CD14-positive monocyte (primary cell): ENCODE measurements at regions not wholly inside any gene's neighbourhood (a gene's known extent, or its start where the extent isn't known, plus 50 kb on each side); places are given as distances from the start of the nearest gene placed in this dataset.

Source experiments
- DNase-seq, 3 donors: peaks; one replicate each; pipeline ENCODE4 v3.0.0-alpha.2; 2011 to 2022
- H2AFZ ChIP-seq: 2 replicates; pipeline ENCODE4 v1.6.0; 2012; ENCODE audit warnings: mild to moderate bottlenecking, low read depth, low read length, inconsistent platforms; ENCODE audit not compliant: insufficient read depth, poor library complexity, severe bottlenecking
- H3K27ac ChIP-seq, 2 donors: 1 replicate in 1 of 2; 2 replicates in 1 of 2; pipeline ENCODE4 v1.5.1; 2012 to 2013; ENCODE audit warnings: low read length in 2 of 2, control low read depth in 1 of 2, inconsistent platforms in 1 of 2, low read depth in 1 of 2, mild to moderate bottlenecking in 1 of 2
- H3K27me3 ChIP-seq, 2 donors: one replicate each; pipeline versions ENCODE4 v1.6.0 to v1.6.1; 2011 to 2013; ENCODE audit warnings: low read length in 2 of 2; ENCODE audit not compliant: control insufficient read depth in 2 of 2, insufficient read depth in 2 of 2
- H3K36me3 ChIP-seq, 2 donors: replicated peaks in 1 of 2; 1 replicate in 1 of 2; 2 replicates in 1 of 2; pipeline versions ENCODE4 v1.5.1 to v1.6.1; 2012 to 2013; ENCODE audit warnings: low read length in 2 of 2, control low read depth in 1 of 2, inconsistent platforms in 1 of 2, mild to moderate bottlenecking in 1 of 2; ENCODE audit not compliant: insufficient read depth in 2 of 2, control insufficient read depth in 1 of 2
- H3K4me1 ChIP-seq, 2 donors: 1 replicate in 1 of 2; 2 replicates in 1 of 2; pipeline versions ENCODE4 v1.5.1 to v1.6.1; 2012 to 2013; ENCODE audit warnings: low read length in 2 of 2, control low read depth in 1 of 2, inconsistent platforms in 1 of 2, mild to moderate bottlenecking in 1 of 2, moderate library complexity in 1 of 2; ENCODE audit not compliant: insufficient read depth in 2 of 2, control insufficient read depth in 1 of 2
- H3K4me2 ChIP-seq: replicated peaks from 2 replicates; pipeline ENCODE3; 2012; ENCODE audit warnings: low read length, moderate library complexity, mild to moderate bottlenecking; ENCODE audit not compliant: poor library complexity, severe bottlenecking; ENCODE audit errors: extremely low read depth
- H3K4me3 ChIP-seq, 3 experiments: fragments of 200-600 bp in 1 of 3; sonication (generic) in 1 of 3; replicated peaks in 1 of 3; 1 replicate in 2 of 3; 2 replicates in 1 of 3; pipeline ENCODE4 v1.5.1; 2011 to 2013; ENCODE audit warnings: low read length in 3 of 3, mild to moderate bottlenecking in 3 of 3, control low read depth in 2 of 3, low read depth in 2 of 3, inconsistent platforms in 1 of 3, moderate library complexity in 1 of 3
- H3K79me2 ChIP-seq: 2 replicates; pipeline ENCODE4 v1.6.0; 2012; ENCODE audit warnings: mild to moderate bottlenecking, control low read depth, inconsistent platforms, low read length, moderate library complexity; ENCODE audit not compliant: insufficient read depth
- H3K9ac ChIP-seq: 2 replicates; pipeline ENCODE4 v1.6.0; 2017; ENCODE audit warnings: low read length, mild to moderate bottlenecking; ENCODE audit not compliant: insufficient read depth, poor library complexity, severe bottlenecking
- H3K9me3 ChIP-seq, 2 donors: replicated peaks in 1 of 2; 1 replicate in 1 of 2; 2 replicates in 1 of 2; pipeline versions ENCODE4 v1.5.1 to v1.6.1; 2012 to 2013; ENCODE audit warnings: low read length in 2 of 2, control low read depth in 1 of 2; ENCODE audit not compliant: control insufficient read depth in 1 of 2, insufficient read depth in 1 of 2
- H4K20me1 ChIP-seq: 2 replicates; pipeline ENCODE4 v1.6.0; 2012; ENCODE audit warnings: mild to moderate bottlenecking, low read length, control low read depth, moderate library complexity; ENCODE audit not compliant: insufficient read depth
- H3K27ac Mint-ChIP-seq, 7 donors: one replicate each; pipeline ENCODE4 v1.8.0; 2020; ENCODE audit warnings: mild to moderate bottlenecking in 7 of 7, mixed read lengths in 7 of 7, moderate library complexity in 6 of 7, inconsistent platforms in 2 of 7
- H3K27me3 Mint-ChIP-seq, 3 donors: one replicate each; pipeline ENCODE4 v1.8.0; 2021 to 2022; ENCODE audit warnings: low read depth in 3 of 3, mild to moderate bottlenecking in 3 of 3, mixed read lengths in 3 of 3, moderate library complexity in 3 of 3, inconsistent platforms in 1 of 3
- H3K36me3 Mint-ChIP-seq, 2 donors: one replicate each; pipeline ENCODE4 v1.8.0; 2020; ENCODE audit warnings: mixed read lengths in 2 of 2, inconsistent platforms in 1 of 2, mild to moderate bottlenecking in 1 of 2
- H3K4me1 Mint-ChIP-seq: one replicate; pipeline ENCODE4 v1.8.0; 2020; ENCODE audit warnings: mild to moderate bottlenecking, mixed read lengths
- H3K4me3 Mint-ChIP-seq, 2 donors: one replicate each; pipeline ENCODE4 v1.8.0; 2020; ENCODE audit warnings: mild to moderate bottlenecking in 2 of 2, mixed read lengths in 2 of 2, moderate library complexity in 1 of 2
- H3K9me3 Mint-ChIP-seq, 7 donors: one replicate each; pipeline ENCODE4 v1.8.0; 2020 to 2022; ENCODE audit warnings: mixed read lengths in 7 of 7, mild to moderate bottlenecking in 6 of 7, moderate library complexity in 6 of 7, inconsistent platforms in 2 of 7
- CTCF ChIP-seq: fragments of 200-600 bp; IDR thresholded peaks from one replicate; pipeline ENCODE4 v1.8.0; 2022; ENCODE audit warnings: antibody characterized with exemption, mild to moderate bottlenecking
- WGBS: methylation state at CpG from one replicate; pipeline ENCODE4 v1.1.5; 2013; ENCODE audit warnings: missing lambda C conversion rate; ENCODE audit not compliant: insufficient coverage; 5-methylcytosine and 5-hydroxymethylcytosine counted together
- intact Hi-C, 2 donors: fragments of 100-400 bp; cut with micrococcal nuclease; formaldehyde crosslinking; loops; one replicate each; pipeline versions ENCODE4 v1.15.0 to v1.15.1; 2023

DNA sequence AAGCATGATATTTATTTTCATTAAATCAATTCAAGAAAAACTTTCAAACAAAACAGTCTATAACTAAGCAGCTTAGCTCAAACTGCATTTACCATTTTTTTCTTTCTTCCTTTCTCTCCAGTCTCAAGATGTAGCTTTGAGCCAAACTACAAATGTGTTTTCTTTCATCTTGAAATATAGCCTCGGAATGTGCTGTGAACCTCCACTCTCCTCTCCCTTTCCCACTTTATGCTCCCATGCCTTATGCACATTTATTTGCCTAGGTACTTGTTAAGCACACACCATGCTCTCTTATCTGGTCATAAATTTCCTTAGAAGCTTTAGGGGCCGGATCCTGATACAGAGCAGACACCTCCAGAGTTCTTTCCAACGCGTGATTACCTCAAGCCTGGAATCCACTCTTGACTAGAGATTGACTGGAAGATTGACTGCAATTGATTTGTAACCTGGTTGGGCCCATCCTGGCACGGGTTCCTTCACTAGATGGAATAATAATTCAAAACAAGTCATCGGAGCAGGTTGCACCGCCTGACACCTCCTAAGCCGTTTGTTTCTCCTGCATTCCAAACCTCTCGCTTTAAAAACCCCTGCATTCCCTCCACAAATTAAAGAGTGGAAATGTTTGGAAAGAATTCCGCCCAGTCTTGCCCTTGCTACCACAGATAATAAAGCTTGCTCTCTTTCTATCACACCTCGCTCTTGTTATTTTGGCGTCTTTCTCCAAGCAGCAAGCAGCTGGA lies 344.7 kb downstream of the CHL1 start:
- DNase-seq = no peak
- no peak overlapping the region for H3K4me2 ChIP-seq
- no peaks in the 10 kb centered on the region for H3K79me2 ChIP-seq
- H3K4me3 Mint-ChIP-seq = no peak overlapping the region
- H3K27me3 ChIP-seq = no peaks in the 10 kb centered on the region
- peaks cover 0 to 7% of the 10 kb centered on the region in 2 donors for H3K9me3 ChIP-seq
- H3K9me3 Mint-ChIP-seq = peaks cover 0 to 8% (median 4%) of the 10 kb centered on the region in 7 donors
- no peaks in the 10 kb centered on the region for H3K4me1 Mint-ChIP-seq
- intact Hi-C loops = no loop called here
- no peaks in the 10 kb centered on the region for H3K36me3 Mint-ChIP-seq
- H3K4me1 ChIP-seq = no peaks in the 10 kb centered on the region
- no peak overlapping the region for H2AFZ ChIP-seq
- 52% methylated on average over 5 of the region's 12 CpGs for WGBS
- H3K27me3 Mint-ChIP-seq = peaks cover 0 to 1% (median 0%) of the 10 kb centered on the region in 3 donors
- TF ChIP-seq CTCF = no peak
- H3K27ac Mint-ChIP-seq = no peak overlapping the region
- H3K9ac ChIP-seq = no peak overlapping the region
- H3K36me3 ChIP-seq = no peaks in the 10 kb centered on the region
- H4K20me1 ChIP-seq = no peaks in the 10 kb centered on the region
- no peak overlapping the region for H3K27ac ChIP-seq
- no peak overlapping the region for H3K4me3 ChIP-seq

DNA sequence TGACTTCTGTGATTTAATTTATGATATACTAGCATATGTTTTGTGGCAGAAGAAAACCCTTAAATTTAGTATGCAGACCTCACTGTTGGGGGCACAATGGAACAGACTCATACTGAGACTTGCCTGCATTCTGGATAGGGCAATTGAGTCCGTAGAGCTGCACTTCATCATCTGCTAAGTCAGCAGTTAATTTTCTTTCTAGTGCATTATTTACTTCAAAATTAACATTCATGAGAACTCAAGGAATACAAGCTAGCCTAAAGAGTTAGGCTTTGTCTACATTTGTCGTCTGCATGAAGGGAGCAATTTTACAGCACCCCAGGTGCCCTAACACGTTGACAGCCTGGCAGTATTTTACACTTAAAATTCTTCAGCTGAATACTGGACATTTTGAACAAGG lies 345.5 kb downstream of the CHL1 start:
- H4K20me1 ChIP-seq = no peaks in the 10 kb centered on the region
- Mint-ChIP-seq H3K27me3 (peaks cover 0 to 1% (median 0%) of the 10 kb centered on the region in 3 donors), H3K27ac (no peak overlapping the region), H3K4me1 (no peaks in the 10 kb centered on the region), H3K36me3 (no peaks in the 10 kb centered on the region), H3K4me3 (no peak overlapping the region), H3K9me3 (peaks cover 0 to 8% (median 3%) of the 10 kb centered on the region in 7 donors)
- H3K9me3 ChIP-seq = peaks cover 0 to 4% of the 10 kb centered on the region in 2 donors
- 100% methylated on average over 1 of the region's 3 CpGs for WGBS
- intact Hi-C loops = no loop called here
- H3K36me3 ChIP-seq = no peaks in the 10 kb centered on the region
- no peak overlapping the region for H3K4me2 ChIP-seq
- H3K27ac ChIP-seq = no peak overlapping the region
- no peak overlapping the region for H2AFZ ChIP-seq
- H3K27me3 ChIP-seq = no peaks in the 10 kb centered on the region
- no peak for TF ChIP-seq CTCF
- no peaks in the 10 kb centered on the region for H3K4me1 ChIP-seq
- no peak for DNase-seq
- no peaks in the 10 kb centered on the region for H3K79me2 ChIP-seq
- no peak overlapping the region for H3K4me3 ChIP-seq
- H3K9ac ChIP-seq = no peak overlapping the region
